Activated naive CD4-positive, alpha-beta T cell (primary cell): ENCODE measurements at regions not wholly inside any gene's neighbourhood (a gene's known extent, or its start where the extent isn't known, plus 50 kb on each side); places are given as distances from the start of the nearest gene placed in this dataset.

Experiments used
- DNase-seq, 4 experiments: peaks; one replicate each; lab custom pipeline; 2025; lab: John Stamatoyannopoulos, UW

DNA sequence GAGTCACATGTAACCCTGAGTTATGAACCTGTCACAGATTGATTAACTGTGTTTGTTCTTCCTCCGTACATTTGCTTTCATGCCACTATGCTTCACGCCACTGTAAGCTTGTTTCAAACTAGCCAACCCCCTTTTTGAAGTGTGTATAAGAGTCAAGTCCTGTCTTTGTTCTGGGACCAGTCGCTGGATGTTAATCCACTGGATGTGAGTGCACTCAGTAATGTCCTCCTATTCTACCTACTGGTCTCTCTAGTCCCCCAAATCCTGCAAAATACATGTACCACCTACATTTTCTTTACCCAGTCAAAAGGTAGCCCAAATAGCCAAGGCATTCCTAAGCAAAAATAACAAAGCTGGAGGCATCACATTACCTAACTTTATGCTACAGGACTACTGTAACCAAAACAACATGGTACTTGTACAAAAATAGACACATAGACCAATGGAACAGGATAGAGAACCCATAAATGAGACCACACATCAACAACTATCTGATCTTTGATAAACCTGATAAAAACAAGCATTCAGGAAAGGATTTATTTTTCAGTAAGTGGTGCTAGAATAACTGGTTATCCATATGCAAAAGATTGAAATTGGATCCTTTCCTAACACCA is 1139.1 kb upstream of the SEMA6A start:
- no peak for DNase-seq

DNA sequence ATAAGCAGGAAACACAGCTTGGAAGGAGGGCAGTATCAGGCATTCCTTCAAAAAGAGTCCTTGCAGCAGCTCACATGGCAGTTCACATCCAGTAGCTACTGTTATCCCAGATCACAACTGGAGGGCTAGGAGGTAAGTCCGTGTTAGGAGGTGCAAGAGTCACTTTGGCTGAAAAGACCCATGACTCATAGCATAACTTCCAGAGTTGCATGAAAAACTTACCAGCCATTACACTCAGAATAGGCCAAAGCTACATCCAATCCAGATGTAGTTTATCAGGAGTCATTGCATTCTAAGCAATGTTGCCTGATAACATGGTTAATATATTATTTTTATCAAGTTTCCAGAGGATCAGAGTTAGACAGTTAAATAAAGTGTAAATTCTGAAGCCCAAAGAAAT is 1126.4 kb upstream of the SEMA6A start:
- no peak for DNase-seq

- no peak for DNase-seq
Measured at GRCh38 chr5:117692606-117693005, 1118.0 kb upstream of the SEMA6A start.

GRCh38 chr5:117691081-117691870 is 1116.7 kb upstream of the SEMA6A start:
- DNase-seq: no peak

DNA sequence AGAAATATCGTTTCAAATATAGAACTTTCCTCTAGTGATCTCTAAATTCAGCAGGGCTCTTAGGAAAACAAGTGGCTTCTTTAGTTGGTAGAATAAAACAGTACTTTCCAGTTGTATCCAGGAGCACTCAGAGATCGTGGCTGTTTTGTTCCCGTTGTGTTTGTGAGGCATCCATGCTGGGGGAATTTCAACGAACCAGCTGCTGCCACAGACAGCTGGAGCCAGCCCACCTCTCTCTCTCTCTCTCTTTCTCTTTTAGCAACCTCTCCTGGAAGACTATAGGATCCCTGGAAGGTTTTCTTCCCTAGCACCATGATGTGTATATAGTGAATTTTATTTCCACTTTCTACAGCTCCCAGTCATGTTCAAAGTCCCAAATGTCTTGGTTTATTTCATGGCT is 1116.0 kb upstream of the SEMA6A start:
- no peak for DNase-seq

DNA sequence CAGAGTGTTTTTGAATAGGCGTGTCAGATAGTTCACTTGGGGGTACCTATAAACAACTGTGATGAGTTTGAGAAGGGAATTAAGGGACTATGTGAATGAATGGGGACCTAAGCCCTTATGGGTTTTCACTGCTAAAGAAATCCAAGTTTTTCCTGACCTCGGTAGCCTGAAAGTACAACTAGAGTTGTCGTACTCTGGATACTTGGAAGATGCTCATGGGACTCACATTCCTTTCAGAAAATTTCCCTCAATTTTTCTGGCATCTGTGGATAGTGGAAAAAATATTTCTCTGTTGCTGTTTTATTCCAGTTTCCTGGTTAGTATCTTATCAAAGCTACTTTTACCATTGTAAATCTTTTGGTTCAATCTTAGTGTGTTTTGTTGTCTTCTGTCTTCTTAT is 1112.3 kb upstream of the SEMA6A start:
- DNase-seq: no peak

DNA sequence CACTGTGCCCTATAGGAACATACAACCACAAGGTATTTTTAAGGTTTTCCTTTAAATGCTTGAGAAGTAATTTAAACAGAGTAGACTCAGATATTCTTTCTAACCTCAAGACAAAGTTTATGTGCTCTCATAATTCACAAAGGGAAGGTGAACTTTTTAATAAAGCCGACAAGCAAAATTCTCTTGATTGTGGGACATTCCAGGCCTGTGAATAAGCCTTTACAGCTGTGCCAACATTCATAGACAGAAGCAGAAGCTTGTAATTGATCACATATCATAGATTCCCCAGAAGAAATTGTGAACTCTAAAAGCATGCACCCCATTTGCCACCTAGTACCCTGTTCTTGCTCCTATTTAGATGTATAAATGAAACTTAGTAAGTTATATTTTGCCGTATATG is 1107.8 kb upstream of the SEMA6A start:
- DNase-seq: no peak

GRCh38 chr5:117681431-117682254 is 1107.0 kb upstream of the SEMA6A start:
- no peak for DNase-seq

- no peak for DNase-seq
Measured at GRCh38 chr5:117680426-117680825, 1105.8 kb upstream of the SEMA6A start.

GRCh38 chr5:117679046-117679445 is 1104.4 kb upstream of the SEMA6A start:
- DNase-seq: no peak

DNA sequence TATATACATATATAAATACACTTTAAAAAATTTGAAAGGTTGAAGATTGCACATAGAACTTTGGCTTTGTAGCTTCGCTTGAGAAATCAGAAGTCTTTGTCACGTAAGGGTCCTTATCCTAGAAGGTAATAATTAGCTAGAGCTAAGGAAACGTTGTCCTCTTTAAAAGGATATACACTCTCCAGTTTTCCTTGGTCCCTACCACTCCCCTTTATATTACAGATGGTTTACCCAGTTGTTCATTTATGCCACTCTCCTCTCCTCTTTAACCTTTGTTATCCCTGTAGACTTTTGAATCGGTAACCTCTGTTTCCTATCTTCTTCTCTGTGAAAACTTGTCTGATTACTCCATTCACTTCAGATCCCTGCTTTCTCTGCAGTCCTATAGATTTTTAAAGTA is 1101.0 kb upstream of the SEMA6A start:
- no peak for DNase-seq

GRCh38 chr5:117671551-117671950 is 1096.9 kb upstream of the SEMA6A start:
- DNase-seq: no peak

- DNase-seq: no peak
Measured at GRCh38 chr5:117667105-117667504, 1092.5 kb upstream of the SEMA6A start.

GRCh38 chr5:117665121-117665520 is 1090.5 kb upstream of the SEMA6A start:
- no peak for DNase-seq

GRCh38 chr5:117662361-117662760 is 1087.7 kb upstream of the SEMA6A start:
- DNase-seq: no peak

DNA sequence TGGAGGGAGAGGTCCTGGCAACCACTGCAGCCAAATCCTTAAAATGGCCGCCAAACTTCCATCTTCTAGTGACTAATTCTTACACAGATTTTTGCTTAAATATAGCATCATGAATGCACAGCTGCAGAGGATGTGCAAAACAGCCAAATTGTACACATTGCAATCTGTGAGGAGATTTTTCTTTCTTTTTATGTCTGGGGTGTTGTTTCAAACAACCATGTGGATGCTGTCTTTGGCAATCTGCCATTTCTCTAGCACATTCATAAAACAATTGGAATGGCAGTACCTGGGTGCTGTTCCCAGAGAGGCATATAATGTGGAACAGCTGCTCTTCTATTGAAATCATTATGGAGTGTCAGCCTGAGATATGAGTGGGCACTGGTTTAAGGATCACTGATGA is 1082.9 kb upstream of the SEMA6A start:
- DNase-seq: no peak

DNA sequence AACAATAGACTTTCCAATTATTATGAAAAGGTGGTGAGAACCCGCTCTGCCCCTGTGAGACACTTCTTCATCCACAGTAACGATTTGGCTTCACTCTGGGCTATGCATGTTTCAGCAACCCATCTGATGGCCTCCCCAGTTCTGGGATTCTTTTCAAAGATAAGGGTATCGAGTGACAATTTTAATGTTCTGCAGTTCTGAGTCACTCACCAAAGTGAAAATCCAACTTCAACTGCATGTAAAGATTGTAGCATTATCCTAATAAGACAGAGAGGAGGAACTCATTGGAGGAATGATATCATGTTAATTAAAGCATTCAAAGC is 1078.3 kb upstream of the SEMA6A start:
- no peak for DNase-seq

GRCh38 chr5:117652036-117652957 is 1077.7 kb upstream of the SEMA6A start:
- no peak for DNase-seq

- no peak for DNase-seq
Measured at GRCh38 chr5:117649821-117650220, 1075.2 kb upstream of the SEMA6A start.

DNA sequence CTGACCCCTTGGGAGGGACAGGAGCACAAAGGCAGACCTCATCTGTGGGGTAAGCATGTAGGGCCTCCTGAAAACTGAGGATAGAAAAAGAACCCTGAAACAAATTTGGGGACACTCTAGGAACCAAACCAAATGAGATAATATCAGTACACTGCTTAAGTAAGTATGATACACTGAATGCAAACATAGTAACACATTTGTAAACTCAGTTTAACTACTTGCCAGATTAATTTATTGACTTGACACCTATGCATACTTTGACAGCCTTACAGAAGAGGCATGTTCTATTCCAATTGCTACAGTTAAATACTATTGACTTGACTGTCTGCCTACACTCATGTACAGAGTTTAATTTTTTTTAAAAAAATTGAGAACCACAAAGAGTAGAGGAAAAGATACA is 1070.8 kb upstream of the SEMA6A start:
- DNase-seq: no peak

DNA sequence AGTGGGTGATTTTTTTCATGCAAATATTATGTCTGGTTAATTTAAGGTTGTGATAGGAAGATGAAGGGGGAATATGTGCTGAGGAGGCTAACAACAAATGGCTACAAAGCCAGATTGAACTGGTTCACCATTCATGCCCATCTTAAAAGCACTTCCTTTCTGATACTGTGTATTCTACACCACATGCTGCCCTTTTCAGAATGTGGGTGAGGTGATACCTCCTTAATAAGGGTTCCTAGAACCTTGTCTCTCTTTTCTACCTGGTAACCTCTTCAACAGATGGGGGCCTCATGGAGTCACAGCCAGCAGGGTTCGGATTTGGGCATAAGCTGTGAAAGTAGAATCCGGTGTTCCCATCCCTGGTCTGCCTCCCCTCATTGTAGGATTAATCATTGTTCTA is 1064.0 kb upstream of the SEMA6A start:
- no peak for DNase-seq

- no peak for DNase-seq
Measured at GRCh38 chr5:117633093-117633492, 1058.5 kb upstream of the SEMA6A start.
